GM18867 (cell line): ENCODE measurements at regions not wholly inside any gene's neighbourhood (a gene's known extent, or its start where the extent isn't known, plus 50 kb on each side); places are given as distances from the start of the nearest gene placed in this dataset.

ENCODE experiments used
- ATAC-seq: cut with Tn5 transposase; IDR thresholded peaks from one replicate; pipeline ENCODE4 v1.9.1; 2021; ENCODE audit warnings: mild to moderate bottlenecking, moderate library complexity; ENCODE audit not compliant: unreplicated experiment

- ATAC-seq: no peak
Measured at GRCh38 chr9:88233091-88233490, 94.8 kb upstream of the SPATA31C2 start.

GRCh38 chr9:88230612-88231011, 92.3 kb upstream of the SPATA31C2 start:
- no peak for ATAC-seq

- ATAC-seq: no peak
Measured at GRCh38 chr9:88229434-88229833, 91.2 kb upstream of the SPATA31C2 start.

- ATAC-seq: no peak
Measured at GRCh38 chr9:88224938-88225337, 86.7 kb upstream of the SPATA31C2 start.

- ATAC-seq: no peak
Measured at GRCh38 chr9:88221105-88221504, 82.8 kb upstream of the SPATA31C2 start.

GRCh38 chr9:88220652-88221051, 82.4 kb upstream of the SPATA31C2 start:
- ATAC-seq: no peak

- ATAC-seq: no peak
Measured at GRCh38 chr9:88219601-88220000, 81.3 kb upstream of the SPATA31C2 start.

GRCh38 chr9:88218726-88219125, 80.5 kb upstream of the SPATA31C2 start:
- no peak for ATAC-seq

GRCh38 chr9:88216126-88216995, 78.1 kb upstream of the SPATA31C2 start:
- no peak for ATAC-seq

- ATAC-seq: no peak
Measured at GRCh38 chr9:88215196-88216125, 77.2 kb upstream of the SPATA31C2 start.

- ATAC-seq: no peak
Measured at GRCh38 chr9:88202321-88202720, 64.0 kb upstream of the SPATA31C2 start.

- no peak for ATAC-seq
Measured at GRCh38 chr9:88198341-88198807, 60.1 kb upstream of the SPATA31C2 start.

- no peak for ATAC-seq
Measured at GRCh38 chr9:88197781-88198340, 59.6 kb upstream of the SPATA31C2 start.

GRCh38 chr9:88197016-88197415, 58.7 kb upstream of the SPATA31C2 start:
- no peak for ATAC-seq

- ATAC-seq: no peak
Measured at GRCh38 chr9:88196142-88196790, 58.0 kb upstream of the SPATA31C2 start.

- no peak for ATAC-seq
Measured at GRCh38 chr9:88193766-88194165, 55.5 kb upstream of the SPATA31C2 start.

- no peak for ATAC-seq
Measured at GRCh38 chr9:88191456-88191855, 53.2 kb upstream of the SPATA31C2 start.

GRCh38 chr9:88189371-88189770, 51.1 kb upstream of the SPATA31C2 start:
- ATAC-seq: no peak
